Ishikawa (cell line): ENCODE measurements at regions not wholly inside any gene's neighbourhood (a gene's known extent, or its start where the extent isn't known, plus 50 kb on each side); places are given as distances from the start of the nearest gene placed in this dataset.

Experiments
- CEBPB ChIP-seq: IDR thresholded peaks from 2 replicates; pipeline ENCODE4 v1.6.1; 2012
- EP300 ChIP-seq: IDR thresholded peaks from 2 replicates; pipeline ENCODE4 v1.6.1; 2012; ENCODE audit warnings: borderline replicate concordance
- FOXM1 ChIP-seq: IDR thresholded peaks from 2 replicates; pipeline ENCODE4 v1.6.1; 2012; ENCODE audit warnings: low read depth, borderline replicate concordance
- MAX ChIP-seq: IDR thresholded peaks from 2 replicates; pipeline ENCODE4 v1.6.1; 2012
- NFIC ChIP-seq: IDR thresholded peaks from 2 replicates; pipeline ENCODE4 v1.6.1; 2012
- REST ChIP-seq: IDR thresholded peaks from 2 replicates; pipeline ENCODE4 v1.6.1; 2012; ENCODE audit warnings: low read depth, mild to moderate bottlenecking
- TAF1 ChIP-seq: IDR thresholded peaks from 2 replicates; pipeline ENCODE4 v1.6.1; 2012; ENCODE audit warnings: low read depth, mild to moderate bottlenecking
- TCF12 ChIP-seq: IDR thresholded peaks from 2 replicates; pipeline ENCODE4 v1.6.1; 2012; ENCODE audit warnings: low read depth
- USF1 ChIP-seq: IDR thresholded peaks from 2 replicates; pipeline ENCODE4 v1.6.1; 2012
- YY1 ChIP-seq: IDR thresholded peaks from 2 replicates; pipeline ENCODE4 v1.6.1; 2012; ENCODE audit warnings: low read depth

DNA sequence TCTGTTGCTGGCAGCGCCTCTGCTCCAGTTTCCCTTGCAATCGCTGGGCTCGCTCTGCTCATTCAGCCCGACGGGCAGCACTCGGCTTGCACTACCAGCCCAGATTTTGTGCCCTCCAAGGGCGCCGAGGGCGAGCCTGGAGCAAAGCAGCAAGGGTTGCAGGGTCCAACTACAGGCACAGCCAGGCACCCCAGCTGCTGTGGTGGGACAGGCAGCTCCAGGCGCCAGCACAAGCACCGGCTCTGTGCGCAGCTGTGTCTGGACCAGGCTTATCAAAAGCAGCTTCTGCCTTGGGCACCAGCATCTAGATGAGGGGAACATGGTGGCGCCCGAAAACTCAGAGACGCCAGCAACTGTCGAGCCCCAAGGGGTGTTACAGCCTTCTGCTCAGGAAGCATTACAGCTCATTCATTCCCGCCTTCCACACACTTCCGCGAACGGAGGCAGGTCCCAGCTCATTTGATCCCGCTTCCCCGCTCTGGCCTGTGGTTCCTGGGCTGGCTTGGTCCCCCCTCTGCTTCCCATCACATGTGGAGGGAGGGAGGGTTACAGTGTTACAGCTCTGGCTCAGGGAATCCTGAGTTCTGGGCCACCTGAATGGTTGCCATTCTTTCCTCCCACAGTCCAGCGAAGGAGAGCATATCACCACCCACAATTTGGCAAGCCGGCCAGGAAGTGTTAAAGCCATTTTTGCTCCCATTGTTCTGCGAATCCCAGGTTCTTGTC, 409.9 kb upstream of the ALCAM start:
- TF ChIP-seq USF1 (no peak), FOXM1 (no peak), TAF1 (no peak), NFIC (no peak), YY1 (no peak), MAX (no peak), REST (no peak), CEBPB (no peak), TCF12 (no peak), EP300 (no peak)
